ENCODE measurements at regions not wholly inside any gene's neighbourhood (a gene's known extent, or its start where the extent isn't known, plus 50 kb on each side); places are given as distances from the start of the nearest gene placed in this dataset.

DNA sequence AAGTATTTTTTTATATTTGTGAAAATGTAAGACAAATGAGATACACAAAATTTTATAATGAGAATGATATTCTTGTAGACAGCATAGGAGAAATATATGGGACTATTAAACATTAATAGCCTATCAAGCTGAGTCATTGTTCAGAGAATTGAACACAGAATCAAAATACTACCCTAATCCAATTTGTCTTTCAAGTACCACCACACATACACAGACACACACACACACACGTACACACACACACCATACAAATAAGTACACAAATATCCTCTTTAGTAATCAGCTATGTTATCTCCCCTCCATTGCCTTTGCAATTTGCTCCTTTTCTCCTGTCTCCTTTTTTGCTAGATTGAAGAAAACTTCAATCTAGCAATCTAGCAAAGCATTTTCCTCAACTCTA, 499.3 kb downstream of the FOXG1 start:
- H3K27me3 ChIP-seq (replicated peaks): no peaks in the 10 kb centered on the region
- TF ChIP-seq, protein P1, sequence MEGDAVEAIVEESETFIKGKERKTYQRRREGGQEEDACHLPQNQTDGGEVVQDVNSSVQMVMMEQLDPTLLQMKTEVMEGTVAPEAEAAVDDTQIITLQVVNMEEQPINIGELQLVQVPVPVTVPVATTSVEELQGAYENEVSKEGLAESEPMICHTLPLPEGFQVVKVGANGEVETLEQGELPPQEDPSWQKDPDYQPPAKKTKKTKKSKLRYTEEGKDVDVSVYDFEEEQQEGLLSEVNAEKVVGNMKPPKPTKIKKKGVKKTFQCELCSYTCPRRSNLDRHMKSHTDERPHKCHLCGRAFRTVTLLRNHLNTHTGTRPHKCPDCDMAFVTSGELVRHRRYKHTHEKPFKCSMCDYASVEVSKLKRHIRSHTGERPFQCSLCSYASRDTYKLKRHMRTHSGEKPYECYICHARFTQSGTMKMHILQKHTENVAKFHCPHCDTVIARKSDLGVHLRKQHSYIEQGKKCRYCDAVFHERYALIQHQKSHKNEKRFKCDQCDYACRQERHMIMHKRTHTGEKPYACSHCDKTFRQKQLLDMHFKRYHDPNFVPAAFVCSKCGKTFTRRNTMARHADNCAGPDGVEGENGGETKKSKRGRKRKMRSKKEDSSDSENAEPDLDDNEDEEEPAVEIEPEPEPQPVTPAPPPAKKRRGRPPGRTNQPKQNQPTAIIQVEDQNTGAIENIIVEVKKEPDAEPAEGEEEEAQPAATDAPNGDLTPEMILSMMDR (IDR thresholded peaks at IDR 0.05; ENCODE audit: low read depth, low read length, missing control alignments): no peak
- no peak for DNase-seq
- in situ Hi-C loops (cut with HindIII; ENCODE audit: low pct_ligation_motif_present, low sequenced_read_pairs): no loop called here
- H3K27ac ChIP-seq: no peak overlapping the region
- H3K36me3 ChIP-seq (replicated peaks): no peaks in the 10 kb centered on the region
- H3K4me3 ChIP-seq (ENCODE audit: low read depth, low read length): no peak overlapping the region

DNA sequence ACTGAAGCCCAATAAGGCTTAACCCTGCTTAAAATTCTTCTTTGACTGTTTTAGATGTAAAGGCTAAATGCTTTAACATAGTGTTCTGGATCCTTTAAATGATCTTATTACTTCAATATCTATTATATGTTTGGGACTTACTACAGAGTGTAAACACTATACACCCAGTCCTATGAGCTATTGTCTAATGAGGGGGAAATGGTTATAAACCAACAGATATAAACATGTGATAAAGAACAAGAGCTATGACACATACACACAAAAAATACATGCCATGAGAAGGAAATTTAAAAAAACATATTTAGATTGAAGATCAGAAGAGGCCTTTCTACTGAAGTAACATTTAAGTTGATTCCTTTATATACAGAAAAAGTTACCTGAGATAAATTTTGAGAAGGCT, 505.1 kb downstream of the FOXG1 start:
- in situ Hi-C loops (cut with HindIII; ENCODE audit: low pct_ligation_motif_present, low sequenced_read_pairs): no loop called here
- Histone ChIP-seq H3K27me3 (replicated peaks) (no peaks in the 10 kb centered on the region), H3K36me3 (replicated peaks) (no peaks in the 10 kb centered on the region), H3K4me3 (ENCODE audit: low read depth, low read length) (no peak overlapping the region), H3K27ac (no peak overlapping the region)
- TF ChIP-seq, protein P1 (IDR thresholded peaks at IDR 0.05; ENCODE audit: low read depth, low read length, missing control alignments): no peak
- DNase-seq: no peak

DNA sequence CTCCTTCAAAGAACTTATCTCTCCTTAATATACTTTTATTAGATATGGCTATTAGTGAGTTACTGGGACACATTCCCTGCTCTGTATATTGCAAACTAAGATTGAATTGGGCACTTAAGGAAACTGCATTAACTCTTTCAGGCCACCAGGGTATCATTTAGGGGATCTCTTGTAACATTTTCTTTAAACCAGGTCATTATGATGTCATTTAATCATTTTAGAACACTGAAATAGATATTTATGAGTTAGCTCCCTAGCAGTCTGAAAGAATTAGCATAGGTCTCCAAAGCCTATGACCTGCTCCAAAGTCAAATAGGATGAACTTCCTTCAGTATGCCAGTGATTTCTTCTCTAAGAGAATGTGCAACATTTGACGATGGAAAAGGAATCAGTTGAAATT, 506.9 kb downstream of the FOXG1 start:
- Histone ChIP-seq H3K27ac (no peak overlapping the region), H3K36me3 (replicated peaks) (no peaks in the 10 kb centered on the region), H3K4me3 (ENCODE audit: low read depth, low read length) (no peak overlapping the region), H3K27me3 (replicated peaks) (no peaks in the 10 kb centered on the region)
- DNase-seq: no peak
- in situ Hi-C loops (cut with HindIII; ENCODE audit: low pct_ligation_motif_present, low sequenced_read_pairs): no loop called here
- TF ChIP-seq, protein P1 (IDR thresholded peaks at IDR 0.05; ENCODE audit: low read depth, low read length, missing control alignments): no peak

DNA sequence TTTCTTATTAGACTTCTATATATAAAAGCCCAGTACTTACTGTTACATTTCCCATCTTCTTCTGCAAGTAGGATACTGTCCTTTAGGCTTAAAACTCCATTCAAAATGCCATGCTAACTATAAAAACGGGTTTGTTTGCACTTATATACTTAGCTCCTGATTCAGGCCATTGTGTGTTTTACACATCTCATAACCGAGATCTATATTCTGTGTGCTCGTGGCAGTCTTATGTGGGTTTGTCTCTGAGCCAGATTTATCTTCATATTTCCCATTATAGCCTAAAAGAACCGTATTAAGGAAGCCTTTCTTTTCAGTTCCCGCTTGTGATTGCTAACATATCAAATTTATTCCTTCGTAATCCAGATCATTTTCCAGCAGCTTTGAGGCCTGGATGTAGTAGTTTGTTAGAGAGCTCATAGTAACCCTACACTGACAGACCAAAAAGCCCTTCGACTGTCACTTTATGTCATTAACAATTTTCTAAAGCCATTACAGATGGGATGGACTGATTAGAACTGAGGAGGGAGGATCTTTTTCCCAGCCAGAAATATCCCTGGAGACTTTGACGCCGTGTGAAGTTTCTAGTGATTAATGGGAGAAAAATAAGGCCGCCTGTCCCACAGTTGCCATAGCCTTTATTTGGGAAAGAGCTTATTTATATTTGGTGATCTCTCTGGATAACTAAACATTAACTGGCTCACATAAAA, 508.5 kb downstream of the FOXG1 start:
- no peak overlapping the region for H3K27ac ChIP-seq
- H3K27me3 ChIP-seq (replicated peaks): no peaks in the 10 kb centered on the region
- DNase-seq: no peak
- no peak overlapping the region for H3K4me3 ChIP-seq (ENCODE audit: low read depth, low read length)
- in situ Hi-C loops (cut with HindIII; ENCODE audit: low pct_ligation_motif_present, low sequenced_read_pairs): no loop called here
- H3K36me3 ChIP-seq (replicated peaks): no peaks in the 10 kb centered on the region
- TF ChIP-seq, protein P1 (IDR thresholded peaks at IDR 0.05; ENCODE audit: low read depth, low read length, missing control alignments): no peak

DNA sequence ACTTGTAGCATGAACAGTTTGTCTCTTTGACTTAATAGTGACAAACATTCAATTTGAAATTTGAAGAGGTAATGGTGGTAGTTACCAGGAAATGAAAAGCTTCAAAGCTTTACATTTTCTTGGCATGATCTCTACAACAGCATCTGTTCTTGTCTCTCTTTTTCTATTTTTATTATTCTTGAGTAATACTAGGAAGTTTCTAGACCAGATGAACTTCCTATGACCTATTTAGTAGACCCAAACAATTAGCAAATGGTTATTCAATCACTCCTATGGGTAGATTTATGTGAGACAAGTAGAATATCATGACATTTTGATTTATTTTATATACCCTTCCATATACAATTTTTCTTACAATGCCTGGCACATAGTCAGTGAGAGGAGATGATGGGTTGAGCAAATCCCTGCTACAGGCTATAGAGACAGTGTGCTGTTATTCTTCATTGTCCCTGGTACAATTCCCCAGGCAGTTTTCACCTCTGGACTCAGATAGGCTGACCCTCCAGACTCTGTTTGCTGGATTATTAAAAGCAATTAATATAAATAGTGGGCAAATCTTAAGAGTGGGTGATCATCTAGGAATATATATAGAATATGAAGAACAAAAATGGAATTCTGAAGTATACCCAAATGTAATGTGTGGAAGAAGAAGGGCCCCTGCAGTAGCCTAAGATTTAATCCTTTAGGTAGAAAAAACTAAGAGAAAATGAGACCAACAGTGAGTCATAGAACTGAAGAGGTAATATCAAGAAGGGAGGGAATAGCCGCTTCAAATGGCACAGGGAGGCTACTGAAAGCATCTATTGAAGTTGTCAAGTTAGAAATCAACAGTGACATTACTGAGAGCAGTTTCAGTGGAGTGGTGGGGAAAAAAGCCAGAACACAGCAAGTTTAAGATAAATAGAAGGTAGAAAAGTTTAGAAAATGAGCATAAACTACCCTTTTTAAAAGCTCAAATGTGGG, 512.0 kb downstream of the FOXG1 start:
- DNase-seq: no peak
- Histone ChIP-seq H3K27me3 (replicated peaks) (no peaks in the 10 kb centered on the region), H3K27ac (no peak overlapping the region), H3K4me3 (ENCODE audit: low read depth, low read length) (no peak overlapping the region), H3K36me3 (replicated peaks) (no peaks in the 10 kb centered on the region)
- in situ Hi-C loops (cut with HindIII; ENCODE audit: low pct_ligation_motif_present, low sequenced_read_pairs): no loop called here
- TF ChIP-seq, protein P1 (IDR thresholded peaks at IDR 0.05; ENCODE audit: low read depth, low read length, missing control alignments): no peak

Data from brain microvascular endothelial cell (primary cell).